ENCODE measurements at regions not wholly inside any gene's neighbourhood (a gene's known extent, or its start where the extent isn't known, plus 50 kb on each side); places are given as distances from the start of the nearest gene placed in this dataset.
"Not testable (repeated sequence)": the region's sequence is repeated elsewhere in the genome, so short reads cannot be mapped to it uniquely, and the experiment has no call there.

GRCh38 chr6:14239097-14239496, 121.5 kb downstream of the CD83 start:
- no peak for DNase-seq (ENCODE audit: low read depth)
- no peak for TF ChIP-seq CTCF (conservative IDR thresholded peaks at IDR 0.05; ENCODE audit: low read depth, low read length)
- no peak overlapping the region for H3K4me3 ChIP-seq (ENCODE audit: low read depth, low read length)

- DNase-seq (ENCODE audit: low read depth), result no peak
- no peak for TF ChIP-seq CTCF (conservative IDR thresholded peaks at IDR 0.05; ENCODE audit: low read depth, low read length)
- H3K4me3 ChIP-seq (ENCODE audit: low read depth, low read length), result no peak overlapping the region
These were observed 123.0 kb downstream of the CD83 start for GRCh38 chr6:14240411-14241166.

- TF ChIP-seq CTCF (conservative IDR thresholded peaks at IDR 0.05; ENCODE audit: low read depth, low read length), result no peak
- DNase-seq (ENCODE audit: low read depth), result no peak
- no peak overlapping the region for H3K4me3 ChIP-seq (ENCODE audit: low read depth, low read length)
These were observed 123.9 kb downstream of the CD83 start for GRCh38 chr6:14241255-14242070.

GRCh38 chr6:14242912-14243311, 125.3 kb downstream of the CD83 start:
- not testable (repeated sequence) for H3K4me3 ChIP-seq (ENCODE audit: low read depth, low read length); DNase-seq (ENCODE audit: low read depth)

- no peak for DNase-seq (ENCODE audit: low read depth)
- TF ChIP-seq CTCF (conservative IDR thresholded peaks at IDR 0.05; ENCODE audit: low read depth, low read length), result no peak
- no peak overlapping the region for H3K4me3 ChIP-seq (ENCODE audit: low read depth, low read length)
These were observed 126.0 kb downstream of the CD83 start for GRCh38 chr6:14243597-14243996.

- no peak overlapping the region for H3K4me3 ChIP-seq (ENCODE audit: low read depth, low read length)
- DNase-seq (ENCODE audit: low read depth), result no peak
- TF ChIP-seq CTCF (conservative IDR thresholded peaks at IDR 0.05; ENCODE audit: low read depth, low read length), result no peak
These were observed 129.3 kb downstream of the CD83 start for GRCh38 chr6:14246876-14247275.

GRCh38 chr6:14250573-14250972, 133.0 kb downstream of the CD83 start:
- no peak for DNase-seq (ENCODE audit: low read depth)
- no peak overlapping the region for H3K4me3 ChIP-seq (ENCODE audit: low read depth, low read length)
- TF ChIP-seq CTCF (conservative IDR thresholded peaks at IDR 0.05; ENCODE audit: low read depth, low read length), result no peak

All from epithelial cell of proximal tubule (primary cell).